Transverse colon (tissue), 3 donors: ENCODE measurements at regions not wholly inside any gene's neighbourhood (a gene's known extent, or its start where the extent isn't known, plus 50 kb on each side); places are given as distances from the start of the nearest gene placed in this dataset.

ENCODE experiments used
- CTCF ChIP-seq, 5 experiments: fragments of 200-600 bp in 3 of 5; fragments of 450-650 bp in 2 of 5; sonication (generic) in 3 of 5; IDR thresholded peaks; 1 replicate in 2 of 5; 2 replicates in 3 of 5; pipeline ENCODE4 v1.5.1; 2016 to 2017; ENCODE audit warnings: antibody characterized with exemption in 5 of 5, inconsistent platforms in 3 of 5, mild to moderate bottlenecking in 2 of 5, moderate library complexity in 1 of 5
- EP300 ChIP-seq: sonication (generic); formaldehyde crosslinking; IDR thresholded peaks from one replicate; pipeline ENCODE4 v1.6.1; 2017; ENCODE audit warnings: antibody characterized with exemption, low read depth
- POLR2A ChIP-seq: fragments of 450-650 bp; IDR thresholded peaks from one replicate; pipeline ENCODE4 v1.6.1; 2016; ENCODE audit warnings: antibody characterized with exemption, mild to moderate bottlenecking, moderate library complexity

GRCh38 chr13:83496501-83496900 is 385.8 kb downstream of the SLITRK1 start:
- TF ChIP-seq POLR2A, result no peak
- no peak for TF ChIP-seq CTCF (IDR thresholded peaks at IDR 0.05)
- no peak for TF ChIP-seq EP300
